Mesothelial cell of epicardium (in vitro differentiated cells): ENCODE measurements at regions not wholly inside any gene's neighbourhood (a gene's known extent, or its start where the extent isn't known, plus 50 kb on each side); places are given as distances from the start of the nearest gene placed in this dataset.
"Not testable (repeated sequence)": the region's sequence is repeated elsewhere in the genome, so short reads cannot be mapped to it uniquely, and the experiment has no call there.

ENCODE experiments used
- DNase-seq, 2 experiments: peaks; one replicate each; pipeline ENCODE4 v3.0.0; 2021; ENCODE audit warnings: low spot score in 2 of 2; ENCODE audit not compliant: unreplicated experiment in 2 of 2
- H3K27ac Mint-ChIP-seq: 2 replicates; pipeline ENCODE4 v1.8.0; 2021; ENCODE audit warnings: mixed read lengths
- H3K27me3 Mint-ChIP-seq: 2 replicates; pipeline ENCODE4 v1.8.0; 2021; ENCODE audit warnings: low read depth, mixed read lengths
- H3K36me3 Mint-ChIP-seq: 2 replicates; pipeline ENCODE4 v1.8.0; 2021; ENCODE audit warnings: mixed read lengths
- H3K4me1 Mint-ChIP-seq: 2 replicates; pipeline ENCODE4 v1.8.0; 2021; ENCODE audit warnings: mixed read lengths
- H3K4me3 Mint-ChIP-seq: 2 replicates; pipeline ENCODE4 v1.8.0; 2021; ENCODE audit warnings: mild to moderate bottlenecking, moderate library complexity, mixed read lengths
- H3K9me3 Mint-ChIP-seq: 2 replicates; pipeline ENCODE4 v1.8.0; 2021; ENCODE audit warnings: mixed read lengths
- TF ChIP-seq, protein P1 (sequence below): fragments of 200-600 bp; sonication (generic); IDR thresholded peaks from one replicate; pipeline ENCODE4 v1.5.0; 2021; ENCODE audit warnings: antibody characterized with exemption; ENCODE audit not compliant: unreplicated experiment

DNA sequence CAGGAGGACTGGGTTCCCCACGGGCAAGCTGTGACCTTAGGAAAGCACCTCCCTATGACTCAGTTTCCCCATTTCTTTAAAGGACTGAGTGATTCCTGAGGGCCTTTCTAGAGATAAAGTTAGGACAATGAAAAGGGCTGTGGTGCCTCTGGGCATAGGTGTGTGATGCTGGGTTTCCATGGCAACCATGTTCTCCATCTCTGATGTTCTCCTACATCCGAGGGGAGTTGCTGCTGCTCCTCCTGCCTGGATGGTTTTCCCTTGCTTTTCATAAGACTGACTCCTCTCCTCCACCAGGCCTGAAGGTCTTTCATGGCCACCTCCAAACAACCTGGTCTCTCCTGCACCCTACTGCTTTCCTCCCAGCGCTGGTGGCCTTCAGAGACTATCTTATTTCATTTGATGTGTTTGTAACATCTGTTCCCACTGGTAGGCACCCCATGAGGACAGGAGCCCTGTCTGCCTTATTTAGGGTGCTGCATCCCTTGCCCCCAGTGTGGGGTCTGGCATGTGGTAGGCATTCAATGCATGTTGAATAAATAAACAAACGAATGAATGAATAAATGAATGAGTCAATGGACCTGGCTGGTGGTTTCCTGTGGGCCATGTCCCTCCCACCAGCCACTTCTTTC is 112.2 kb upstream of the HAND1 start:
- peaks cover 9% of the 10 kb centered on the region for H3K4me1 Mint-ChIP-seq
- H3K27ac Mint-ChIP-seq = no peak overlapping the region
- H3K9me3 Mint-ChIP-seq = peaks cover 1% of the 10 kb centered on the region
- no peaks in the 10 kb centered on the region for H3K27me3 Mint-ChIP-seq
- TF ChIP-seq, protein P1, sequence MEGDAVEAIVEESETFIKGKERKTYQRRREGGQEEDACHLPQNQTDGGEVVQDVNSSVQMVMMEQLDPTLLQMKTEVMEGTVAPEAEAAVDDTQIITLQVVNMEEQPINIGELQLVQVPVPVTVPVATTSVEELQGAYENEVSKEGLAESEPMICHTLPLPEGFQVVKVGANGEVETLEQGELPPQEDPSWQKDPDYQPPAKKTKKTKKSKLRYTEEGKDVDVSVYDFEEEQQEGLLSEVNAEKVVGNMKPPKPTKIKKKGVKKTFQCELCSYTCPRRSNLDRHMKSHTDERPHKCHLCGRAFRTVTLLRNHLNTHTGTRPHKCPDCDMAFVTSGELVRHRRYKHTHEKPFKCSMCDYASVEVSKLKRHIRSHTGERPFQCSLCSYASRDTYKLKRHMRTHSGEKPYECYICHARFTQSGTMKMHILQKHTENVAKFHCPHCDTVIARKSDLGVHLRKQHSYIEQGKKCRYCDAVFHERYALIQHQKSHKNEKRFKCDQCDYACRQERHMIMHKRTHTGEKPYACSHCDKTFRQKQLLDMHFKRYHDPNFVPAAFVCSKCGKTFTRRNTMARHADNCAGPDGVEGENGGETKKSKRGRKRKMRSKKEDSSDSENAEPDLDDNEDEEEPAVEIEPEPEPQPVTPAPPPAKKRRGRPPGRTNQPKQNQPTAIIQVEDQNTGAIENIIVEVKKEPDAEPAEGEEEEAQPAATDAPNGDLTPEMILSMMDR = no peak
- no peak for DNase-seq
- peaks cover 1% of the 10 kb centered on the region for H3K36me3 Mint-ChIP-seq
- no peak overlapping the region for H3K4me3 Mint-ChIP-seq

DNA sequence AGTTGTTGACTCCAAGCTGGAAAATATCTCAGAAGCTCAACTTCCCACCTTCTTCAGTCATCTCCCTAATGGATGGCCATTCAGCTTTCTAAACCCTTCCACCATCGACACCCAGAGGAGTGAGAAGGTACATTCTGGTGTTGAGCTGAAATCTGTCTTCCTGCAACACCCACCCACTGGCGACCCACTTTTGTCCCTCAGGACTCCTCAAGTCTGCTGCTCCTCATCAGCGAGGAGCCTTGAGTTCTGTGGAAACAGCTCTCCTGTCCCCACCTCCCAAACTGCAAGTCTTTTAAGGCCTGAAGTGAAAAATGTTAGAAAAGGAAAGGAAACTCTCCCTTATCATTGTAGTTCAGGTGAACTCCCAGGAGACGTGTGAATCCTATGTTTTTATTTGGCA is 111.5 kb upstream of the HAND1 start:
- TF ChIP-seq, protein P1 = no peak
- Mint-ChIP-seq H3K27me3 (no peaks in the 10 kb centered on the region), H3K36me3 (no peaks in the 10 kb centered on the region), H3K9me3 (no peaks in the 10 kb centered on the region), H3K4me1 (peaks cover 9% of the 10 kb centered on the region), H3K27ac (no peak overlapping the region), H3K4me3 (no peak overlapping the region)
- no peak for DNase-seq

DNA sequence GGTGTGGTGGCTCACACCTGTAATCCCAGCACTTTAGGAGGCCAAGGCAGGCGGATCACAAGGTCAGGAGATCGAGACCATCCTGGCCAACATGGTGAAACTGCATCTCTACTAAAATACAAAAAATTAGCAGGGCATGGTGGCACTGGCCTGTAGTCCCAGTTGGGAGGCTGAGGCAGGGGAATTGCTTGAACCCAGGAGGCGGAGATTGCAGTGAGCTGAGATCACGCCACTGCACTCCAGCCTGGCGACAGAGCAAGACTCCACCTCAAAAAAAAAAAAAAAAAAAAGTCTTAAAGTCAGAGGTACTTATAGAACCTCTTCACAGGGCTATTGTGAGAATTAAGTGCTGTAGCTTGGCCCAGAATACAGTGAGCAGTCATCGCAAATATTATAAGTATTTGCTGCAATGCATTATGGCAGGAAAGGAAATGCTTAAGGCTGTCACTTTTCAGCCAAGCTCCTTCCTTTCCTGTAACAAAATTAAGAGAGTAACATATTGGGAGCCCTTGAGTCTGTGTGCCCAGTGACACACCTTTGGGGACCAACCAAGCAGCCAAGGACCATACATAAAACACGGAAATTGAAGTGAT is 110.9 kb upstream of the HAND1 start:
- H3K4me1 Mint-ChIP-seq = peaks cover 12% of the 10 kb centered on the region
- H3K27me3 Mint-ChIP-seq, H3K36me3 Mint-ChIP-seq, H3K4me3 Mint-ChIP-seq, DNase-seq, H3K9me3 Mint-ChIP-seq, H3K27ac Mint-ChIP-seq: not testable (repeated sequence)

DNA sequence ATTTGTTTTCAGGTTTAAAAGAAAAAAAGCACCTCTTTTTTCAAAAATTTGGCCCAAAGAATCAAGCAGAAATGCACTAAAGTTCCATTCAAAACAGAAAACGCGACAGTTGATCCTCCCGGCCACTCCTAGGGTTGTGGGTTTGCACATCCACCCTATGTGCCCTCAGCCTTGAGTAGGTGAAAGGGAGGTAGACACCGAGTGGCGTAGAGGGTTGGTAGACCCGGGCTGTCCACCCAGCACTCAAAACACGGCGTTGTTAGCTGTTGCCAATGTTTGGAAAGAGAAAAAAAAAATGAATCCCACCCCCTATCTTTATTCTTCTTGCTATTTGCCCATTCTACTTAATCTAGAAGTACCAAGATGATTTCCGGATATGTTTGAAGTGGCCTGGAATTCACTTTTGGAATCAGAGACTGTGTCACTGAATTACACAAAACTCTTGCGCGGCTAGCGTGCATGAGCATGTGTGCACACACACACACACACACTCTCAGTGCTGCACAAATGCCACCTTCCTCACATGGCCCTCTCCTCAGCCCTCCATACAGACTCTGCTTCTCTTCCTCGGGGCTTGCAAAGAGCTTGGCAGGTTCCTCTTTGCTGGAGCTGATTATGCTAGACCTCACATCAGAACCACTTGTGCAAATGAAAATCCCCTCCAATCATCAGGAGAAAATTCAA is 110.2 kb upstream of the HAND1 start:
- no peak overlapping the region for H3K4me3 Mint-ChIP-seq
- TF ChIP-seq, protein P1 = no peak
- H3K27ac Mint-ChIP-seq = no peak overlapping the region
- no peak for DNase-seq
- no peaks in the 10 kb centered on the region for H3K9me3 Mint-ChIP-seq
- H3K4me1 Mint-ChIP-seq = peaks cover 17% of the 10 kb centered on the region
- no peaks in the 10 kb centered on the region for H3K36me3 Mint-ChIP-seq
- H3K27me3 Mint-ChIP-seq = no peaks in the 10 kb centered on the region

DNA sequence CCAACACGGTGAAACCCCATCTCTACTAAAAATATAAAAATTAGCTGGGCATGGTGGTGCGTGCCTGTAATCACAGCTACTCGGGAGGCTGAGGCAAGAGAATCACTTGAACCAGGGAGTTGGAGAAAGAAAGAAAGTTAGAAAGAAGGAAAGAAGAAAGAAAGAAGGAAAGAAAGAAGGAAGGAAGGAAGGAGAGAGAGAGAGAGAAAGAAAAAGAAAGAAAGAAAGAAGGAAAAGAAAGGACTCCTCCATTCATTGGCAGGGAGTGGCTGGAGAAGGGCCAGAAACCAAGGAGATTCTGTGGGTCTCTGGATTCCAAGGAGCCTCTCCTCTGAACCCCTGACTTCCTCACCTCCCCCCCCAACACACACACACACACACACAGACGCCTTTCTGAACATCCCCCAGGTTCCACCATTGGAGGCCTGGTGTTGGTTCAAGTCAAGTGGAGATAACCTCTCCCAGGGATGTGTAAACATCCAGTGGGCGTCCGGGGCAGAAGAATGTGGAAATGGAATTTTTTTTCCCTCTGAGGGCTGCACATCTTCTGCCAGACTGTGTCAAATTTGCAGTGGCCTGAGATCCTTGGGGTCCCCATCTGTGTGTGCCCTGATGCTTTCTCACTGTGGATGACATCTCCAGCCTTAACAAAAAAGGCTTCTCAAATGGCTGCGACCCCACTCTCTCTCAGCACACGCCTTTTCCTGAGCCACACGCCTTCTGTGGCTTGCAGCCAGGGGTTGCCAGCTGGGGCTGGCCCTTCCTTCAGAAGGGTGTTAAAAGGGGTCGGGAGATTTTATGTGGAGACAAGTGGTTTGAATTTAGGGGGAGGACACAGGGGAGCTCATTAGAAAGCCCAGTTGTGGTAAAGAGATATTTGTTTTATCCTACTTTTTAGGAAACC is 109.3 kb upstream of the HAND1 start:
- Mint-ChIP-seq H3K36me3 (no peaks in the 10 kb centered on the region), H3K4me1 (peaks cover 17% of the 10 kb centered on the region), H3K9me3 (no peaks in the 10 kb centered on the region), H3K27me3 (no peaks in the 10 kb centered on the region), H3K4me3 (no peak overlapping the region), H3K27ac (no peak overlapping the region)
- TF ChIP-seq, protein P1 = no peak
- DNase-seq = no peak
